ENCODE measurements at regions not wholly inside any gene's neighbourhood (a gene's known extent, or its start where the extent isn't known, plus 50 kb on each side); places are given as distances from the start of the nearest gene placed in this dataset.

DNA sequence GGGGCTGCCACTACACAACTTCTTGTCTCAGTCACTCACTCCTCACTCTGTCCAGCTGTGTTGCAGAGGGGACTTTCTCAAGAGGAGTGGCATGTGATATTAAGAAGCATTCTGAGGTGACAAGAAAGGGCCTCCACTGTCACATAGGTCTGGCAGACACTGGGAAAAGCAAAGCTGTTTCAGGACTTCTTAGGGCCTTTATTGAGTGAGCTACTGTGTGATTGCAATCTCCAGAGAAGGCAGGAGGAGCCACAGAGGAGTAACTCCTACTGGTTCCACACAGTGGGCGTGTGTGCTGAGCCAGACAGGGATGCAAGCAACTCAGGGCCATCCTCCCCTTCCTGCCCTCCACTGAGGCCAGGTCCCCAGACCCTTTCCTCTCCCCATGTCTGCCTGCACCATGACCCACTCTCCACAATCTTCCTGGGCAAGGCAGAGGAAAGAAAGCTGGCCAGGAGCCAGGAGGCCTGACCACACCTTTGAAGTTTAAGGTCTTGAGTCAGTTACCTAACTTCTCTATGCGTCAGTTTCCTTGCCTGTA is 262.0 kb upstream of the ZMIZ1 start:
- no peak overlapping the region for H3K4me3 ChIP-seq (ENCODE audit: low read length)
- no peak for TF ChIP-seq ZNF274 (IDR thresholded peaks at IDR 0.05; ENCODE audit: low read depth, low read length)

DNA sequence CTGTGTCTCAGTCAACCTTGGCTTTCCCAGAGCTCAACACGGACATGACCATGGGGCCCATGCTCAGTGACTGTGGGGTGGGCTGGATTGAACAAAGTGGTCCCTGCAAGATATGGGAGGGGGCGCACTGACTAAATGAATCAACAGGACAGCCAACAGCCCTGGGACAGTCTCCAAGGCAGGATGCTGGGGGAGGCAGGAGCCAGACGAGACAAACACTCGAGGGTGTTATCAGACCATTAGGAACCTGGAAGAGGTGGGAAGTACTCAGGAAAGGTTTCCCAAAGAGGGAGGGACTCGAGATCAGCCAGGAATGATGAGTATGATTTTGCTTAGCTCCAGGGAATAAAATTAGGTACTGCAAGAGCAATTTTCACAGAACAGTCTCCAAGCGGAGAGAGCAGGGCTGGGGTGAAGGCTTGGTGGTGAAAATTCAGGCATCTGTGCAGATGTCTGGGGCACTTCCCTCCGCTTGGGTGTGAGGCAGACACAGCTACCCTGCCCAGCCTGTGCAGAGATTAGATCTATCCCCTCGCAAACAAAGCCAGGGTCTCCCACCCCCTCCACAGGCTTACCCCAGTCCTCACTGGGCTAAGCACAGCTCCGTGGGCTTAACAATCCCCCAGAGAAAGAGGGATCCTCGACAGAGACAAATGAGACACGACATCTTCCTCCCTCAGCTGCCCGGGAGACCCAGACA is 261.1 kb upstream of the ZMIZ1 start:
- no peak for TF ChIP-seq ZNF274 (IDR thresholded peaks at IDR 0.05; ENCODE audit: low read depth, low read length)
- H3K4me3 ChIP-seq (ENCODE audit: low read length) = no peak overlapping the region

DNA sequence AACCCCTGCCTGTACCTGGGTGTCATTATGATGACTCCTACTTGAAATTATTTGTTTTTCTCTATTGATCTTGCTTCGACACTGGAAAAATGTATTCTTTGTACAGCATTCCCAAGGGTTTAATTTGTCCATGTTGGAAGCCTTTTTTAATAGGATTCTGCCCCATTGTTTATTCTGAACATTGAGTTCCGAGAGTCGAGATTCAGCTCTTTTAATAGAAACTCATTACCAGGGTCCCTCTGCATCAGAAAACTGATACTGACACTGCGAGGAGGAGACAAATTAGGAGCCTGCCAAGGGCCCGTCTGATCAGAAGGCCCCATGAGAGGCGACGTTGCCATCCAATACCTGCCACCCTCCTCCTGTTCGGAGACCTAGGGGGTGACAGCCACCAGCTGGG is 260.5 kb upstream of the ZMIZ1 start:
- no peak overlapping the region for H3K4me3 ChIP-seq (ENCODE audit: low read length)
- no peak for TF ChIP-seq ZNF274 (IDR thresholded peaks at IDR 0.05; ENCODE audit: low read depth, low read length)

DNA sequence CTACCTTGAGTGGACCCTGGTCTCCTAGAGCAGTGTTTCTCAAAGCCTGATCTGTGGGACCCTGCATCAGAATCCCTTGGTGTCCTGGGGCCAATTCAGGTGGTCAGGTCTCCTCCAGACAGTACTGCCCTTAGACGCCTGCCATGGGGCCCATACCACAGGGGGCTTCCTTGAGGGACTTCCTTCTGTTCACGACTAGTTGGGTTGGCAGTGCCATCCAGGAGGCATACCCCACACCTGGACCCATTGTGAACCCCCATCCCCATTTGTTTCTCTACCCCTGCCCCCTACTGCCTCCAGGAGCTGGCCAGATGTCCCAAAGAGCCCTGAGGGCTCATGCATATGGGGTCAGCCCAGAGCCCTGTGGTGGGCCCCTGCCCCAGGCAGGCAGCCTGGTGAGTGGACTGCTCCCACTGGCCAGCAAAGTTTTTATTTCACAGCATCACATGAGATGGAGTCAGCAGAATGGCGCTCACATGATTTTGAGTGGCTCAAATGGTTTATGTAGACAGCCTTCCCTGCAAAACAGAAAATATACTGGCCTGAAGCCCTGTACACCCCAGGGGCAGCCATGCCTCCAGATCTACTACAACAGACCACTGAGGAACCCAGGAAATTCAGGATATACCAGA is 259.9 kb upstream of the ZMIZ1 start:
- no peak for TF ChIP-seq ZNF274 (IDR thresholded peaks at IDR 0.05; ENCODE audit: low read depth, low read length)
- no peak overlapping the region for H3K4me3 ChIP-seq (ENCODE audit: low read length)

DNA sequence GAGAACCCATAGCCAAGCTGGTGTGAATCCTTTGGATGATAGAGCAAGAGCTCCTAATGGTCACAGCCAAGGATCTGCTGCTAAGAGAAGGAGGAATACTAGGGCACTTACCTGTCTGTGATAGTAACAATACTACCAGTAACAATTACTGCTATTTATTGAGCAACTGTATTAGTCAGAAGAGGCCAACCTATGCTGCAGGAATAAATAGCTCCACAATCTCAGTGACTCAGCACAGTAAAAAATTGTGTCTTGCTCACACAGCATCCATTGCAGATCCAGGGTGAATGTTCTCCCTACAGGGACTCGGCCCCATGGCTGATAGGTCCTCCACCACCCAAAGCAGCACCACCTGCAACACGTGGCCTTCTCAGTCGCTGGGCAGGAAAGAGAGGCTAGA is 257.6 kb upstream of the ZMIZ1 start:
- H3K4me3 ChIP-seq (ENCODE audit: low read length) = no peak overlapping the region
- TF ChIP-seq ZNF274 (IDR thresholded peaks at IDR 0.05; ENCODE audit: low read depth, low read length) = no peak

DNA sequence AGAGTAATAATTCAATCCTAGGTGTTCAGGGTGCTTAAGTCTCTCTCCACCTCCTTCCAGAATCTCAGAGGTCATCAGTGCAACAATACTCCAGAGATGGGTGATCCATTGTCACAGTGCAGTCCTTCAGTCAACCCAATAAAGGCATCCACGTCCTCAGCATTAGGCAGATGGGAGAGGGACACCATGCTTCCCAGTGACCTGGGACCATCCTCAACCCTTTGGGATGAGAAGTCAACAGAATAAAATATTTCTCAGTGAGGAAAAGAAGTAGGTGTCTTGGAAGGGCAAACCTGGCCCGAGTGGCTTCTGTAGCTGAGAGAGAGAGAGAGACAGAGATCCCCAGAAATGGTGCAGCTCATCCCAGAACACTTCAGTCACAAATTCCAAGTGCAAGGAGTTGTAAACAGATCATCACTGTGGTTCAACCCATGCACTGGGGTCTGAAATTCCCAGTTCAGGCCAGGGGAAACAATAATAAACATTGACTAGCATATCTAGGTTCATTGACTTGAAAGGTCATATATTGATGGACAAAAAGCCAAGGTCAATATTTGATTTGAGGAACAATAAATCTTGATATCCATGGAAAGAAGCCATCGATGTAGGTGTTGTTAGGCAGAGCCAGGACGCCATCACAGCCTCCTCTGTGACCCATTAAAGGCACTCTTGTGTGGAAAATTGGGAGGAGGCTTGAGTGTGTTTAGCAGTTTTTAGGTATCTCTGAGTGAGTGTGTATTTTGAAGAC is 256.0 kb upstream of the ZMIZ1 start:
- TF ChIP-seq ZNF274 (IDR thresholded peaks at IDR 0.05; ENCODE audit: low read depth, low read length) = no peak

DNA sequence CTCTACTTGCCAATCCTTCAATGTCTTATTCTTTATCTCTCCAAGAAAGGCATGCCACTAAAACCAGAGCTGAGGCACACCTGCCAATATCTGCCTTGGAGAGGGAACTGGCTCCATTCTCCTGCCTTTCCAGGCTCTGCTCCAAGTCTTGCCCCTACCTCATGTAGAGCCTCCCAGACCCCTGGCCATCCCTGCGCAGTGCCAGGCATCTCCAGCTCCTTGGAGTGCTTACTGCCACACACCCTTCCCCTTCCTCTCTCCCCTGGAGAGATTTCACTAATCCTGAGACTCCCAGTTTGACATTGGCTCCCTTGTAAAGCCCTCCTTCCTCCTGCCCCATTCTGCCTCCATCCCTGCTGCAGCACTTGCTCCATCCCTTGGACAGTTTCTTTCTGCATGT is 255.2 kb upstream of the ZMIZ1 start:
- no peak overlapping the region for H3K4me3 ChIP-seq (ENCODE audit: low read length)
- TF ChIP-seq ZNF274 (IDR thresholded peaks at IDR 0.05; ENCODE audit: low read depth, low read length) = no peak

More for the DNA sequence above, 256.0 kb upstream of the ZMIZ1 start:
- H3K4me3 ChIP-seq (ENCODE audit: low read length) = no peak overlapping the region

DNA sequence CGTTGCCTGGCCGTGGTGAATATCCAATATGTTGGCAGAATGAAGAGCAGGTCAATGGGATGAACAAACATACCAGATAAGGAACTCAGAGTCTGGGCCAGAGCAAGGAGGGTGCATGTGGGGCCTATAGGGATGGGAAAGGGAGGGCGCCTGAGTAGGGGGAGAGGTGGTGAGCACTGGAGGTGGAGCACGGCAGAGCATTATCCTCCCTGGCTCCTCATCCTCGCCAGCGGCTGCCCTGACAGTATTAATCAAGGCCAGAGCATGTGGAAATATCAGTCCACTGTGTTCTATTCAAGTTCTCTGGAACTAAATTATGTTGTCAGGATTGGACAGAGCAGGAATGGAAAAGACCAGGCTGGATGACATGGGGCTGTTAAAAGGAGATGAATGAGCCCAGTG is 254.8 kb upstream of the ZMIZ1 start:
- TF ChIP-seq ZNF274 (IDR thresholded peaks at IDR 0.05; ENCODE audit: low read depth, low read length) = no peak
- no peak overlapping the region for H3K4me3 ChIP-seq (ENCODE audit: low read length)

DNA sequence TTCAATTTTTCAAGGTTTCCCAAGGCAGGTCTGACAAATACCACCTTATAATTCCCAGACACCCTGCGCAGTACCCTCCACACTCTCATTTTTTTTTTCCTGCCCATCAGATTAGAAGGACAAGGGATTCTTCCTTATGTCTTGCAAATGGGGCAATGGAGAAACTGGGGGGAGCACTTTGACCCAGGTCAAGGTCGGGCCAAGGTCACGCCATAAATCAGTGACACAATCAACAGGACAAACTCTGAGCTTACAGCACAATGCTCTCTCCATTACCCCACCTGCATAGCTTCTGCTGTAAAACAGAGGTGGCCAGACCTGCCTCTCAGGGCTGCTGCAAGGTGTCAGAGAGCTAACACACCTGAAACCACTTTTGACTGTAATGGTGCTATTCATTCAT is 254.4 kb upstream of the ZMIZ1 start:
- no peak for TF ChIP-seq ZNF274 (IDR thresholded peaks at IDR 0.05; ENCODE audit: low read depth, low read length)
- no peak overlapping the region for H3K4me3 ChIP-seq (ENCODE audit: low read length)

DNA sequence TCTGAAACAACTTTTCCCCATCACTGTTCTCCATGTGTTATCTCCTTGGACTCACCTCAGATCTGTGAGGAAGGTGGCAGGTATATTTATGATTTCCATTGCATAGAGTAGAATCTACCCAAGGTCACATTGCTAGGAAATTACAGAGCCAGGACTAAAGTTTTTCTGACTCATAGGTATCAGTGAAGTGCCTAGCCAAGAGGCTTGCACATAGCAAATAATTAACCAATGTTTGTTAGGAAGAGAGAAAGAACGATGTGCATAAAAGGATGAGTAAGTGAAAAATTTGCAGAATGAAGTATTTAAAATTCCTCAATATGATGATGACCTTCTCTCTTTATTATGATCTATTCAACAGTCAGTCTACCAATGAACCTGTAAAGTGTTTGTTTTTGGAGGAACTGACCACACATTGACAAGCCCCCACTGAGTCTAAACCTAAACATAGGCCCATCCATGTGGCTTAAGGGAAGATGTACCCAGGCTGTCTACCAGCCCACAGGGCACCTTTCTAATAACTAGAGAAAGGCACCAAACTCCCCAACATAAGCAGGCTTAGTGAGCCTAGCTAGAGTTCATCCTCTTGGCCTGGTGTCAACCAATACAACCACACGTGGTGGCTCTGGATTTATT is 252.9 kb upstream of the ZMIZ1 start:
- no peak overlapping the region for H3K4me3 ChIP-seq (ENCODE audit: low read length)
- TF ChIP-seq ZNF274 (IDR thresholded peaks at IDR 0.05; ENCODE audit: low read depth, low read length) = no peak

DNA sequence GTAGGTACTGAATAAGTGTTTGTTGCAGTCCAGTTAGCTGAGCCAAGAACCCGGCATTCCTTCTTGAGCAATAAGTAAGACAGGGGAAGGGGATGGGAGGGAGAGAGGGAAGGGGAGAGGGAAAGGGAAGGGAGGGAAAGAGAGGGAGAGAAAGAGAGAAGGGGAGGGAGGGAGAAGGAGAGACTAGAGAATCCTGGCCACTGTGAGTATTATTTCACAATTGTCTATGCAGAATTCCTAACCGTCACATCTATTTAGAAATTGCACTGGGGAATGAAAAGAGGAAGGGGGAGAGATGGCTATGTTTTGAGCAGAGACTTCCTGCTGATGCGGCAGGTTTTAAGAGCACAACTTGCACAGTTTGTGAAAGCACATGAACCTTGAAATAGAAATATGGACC is 251.4 kb upstream of the ZMIZ1 start:
- TF ChIP-seq ZNF274 (IDR thresholded peaks at IDR 0.05; ENCODE audit: low read depth, low read length) = no peak
- H3K4me3 ChIP-seq (ENCODE audit: low read length) = no peak overlapping the region

DNA sequence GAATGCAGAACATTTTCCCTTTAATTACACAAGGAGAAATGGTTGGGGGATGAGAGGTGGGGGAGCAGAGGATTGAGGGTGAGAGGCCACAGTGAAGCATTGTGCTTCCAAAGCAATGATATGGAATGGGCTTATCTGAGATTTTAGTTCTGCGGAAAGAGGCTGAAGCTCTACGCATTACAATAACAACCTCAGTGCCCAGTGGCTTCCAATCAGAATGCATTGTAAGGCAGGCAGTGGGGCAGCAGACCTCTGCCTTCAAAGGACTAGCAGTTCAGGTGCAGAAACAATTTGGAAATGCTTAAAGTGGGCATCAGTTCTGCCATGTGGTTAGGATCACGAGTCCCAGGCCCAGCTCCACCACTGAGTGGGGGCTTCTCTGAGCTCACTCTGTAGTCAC is 251.0 kb upstream of the ZMIZ1 start:
- H3K4me3 ChIP-seq (ENCODE audit: low read length) = no peak overlapping the region
- no peak for TF ChIP-seq ZNF274 (IDR thresholded peaks at IDR 0.05; ENCODE audit: low read depth, low read length)

DNA sequence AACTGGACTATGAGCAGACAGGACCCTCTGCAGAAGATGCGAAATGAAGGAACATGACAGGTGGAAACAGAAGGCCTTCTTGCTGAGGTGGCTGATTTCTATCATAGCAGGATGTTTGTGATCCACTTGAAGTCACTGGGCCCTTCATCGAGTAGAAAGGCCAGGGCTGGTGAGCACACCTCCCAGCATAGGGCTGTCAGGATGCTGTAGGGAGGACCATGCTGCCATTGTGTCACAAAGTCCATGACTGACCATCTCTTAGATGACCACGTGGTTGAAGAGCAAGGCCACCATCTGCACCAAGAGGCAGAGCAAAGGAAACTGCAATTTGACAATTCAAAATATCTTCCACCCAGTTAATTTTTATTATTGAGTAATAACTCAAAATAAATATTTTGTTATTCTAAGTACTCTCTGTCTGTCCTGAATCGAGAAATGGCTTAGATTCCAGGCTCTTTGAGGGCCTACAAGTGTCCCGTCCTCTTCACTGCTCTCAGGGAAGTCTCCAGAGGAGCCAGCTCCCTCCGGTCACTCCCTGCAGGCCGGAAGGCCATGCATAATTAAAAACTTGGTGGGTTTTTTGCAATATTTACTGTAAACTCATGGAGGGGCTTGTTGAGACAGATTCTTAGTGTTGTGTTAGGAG is 249.3 kb upstream of the ZMIZ1 start:
- no peak for TF ChIP-seq ZNF274 (IDR thresholded peaks at IDR 0.05; ENCODE audit: low read depth, low read length)

DNA sequence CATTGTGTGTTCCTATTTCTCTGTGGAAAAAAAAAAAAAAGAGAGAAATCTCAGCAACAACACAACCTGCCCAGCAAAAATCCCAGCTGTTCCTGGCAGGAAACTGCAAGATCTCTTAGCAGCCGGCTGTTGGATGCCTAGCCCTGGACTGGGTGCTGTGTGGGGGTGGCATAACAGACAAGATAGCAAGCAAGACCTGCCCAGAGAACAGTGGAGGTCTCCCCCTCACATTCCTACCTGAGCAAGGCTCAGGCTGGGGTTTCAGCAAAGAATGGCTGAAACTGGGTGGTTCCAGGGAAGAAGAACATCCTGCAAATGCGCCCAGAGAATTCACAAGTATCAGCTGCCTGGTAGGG is 248.8 kb upstream of the ZMIZ1 start:
- no peak overlapping the region for H3K4me3 ChIP-seq (ENCODE audit: low read length)
- TF ChIP-seq ZNF274 (IDR thresholded peaks at IDR 0.05; ENCODE audit: low read depth, low read length) = no peak

More for the DNA sequence above, 249.3 kb upstream of the ZMIZ1 start:
- H3K4me3 ChIP-seq (ENCODE audit: low read length) = no peak overlapping the region

All from GM08714 (cell line).